ENCODE measurements at regions not wholly inside any gene's neighbourhood (a gene's known extent, or its start where the extent isn't known, plus 50 kb on each side); places are given as distances from the start of the nearest gene placed in this dataset.

DNA sequence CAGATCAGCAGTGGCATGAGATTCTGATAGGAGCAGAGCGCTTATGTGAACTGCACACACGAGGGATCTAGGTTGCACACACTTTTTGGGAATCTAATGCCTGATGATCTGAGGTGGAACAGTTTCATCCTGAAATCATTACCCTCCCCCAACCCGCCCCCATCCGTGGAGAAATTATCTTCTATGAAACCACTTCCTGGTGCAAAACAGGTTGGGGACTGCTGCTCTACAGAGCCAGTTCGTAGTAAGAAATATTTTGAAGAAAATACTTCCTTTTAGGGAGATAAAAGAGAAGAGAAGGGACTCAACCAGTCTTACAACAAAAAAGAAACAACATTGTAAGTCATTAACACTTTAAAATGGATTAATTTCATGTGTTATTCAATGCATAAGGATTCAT is 1308.2 kb downstream of the GATA3 start:
- H3K9me3 ChIP-seq (ENCODE audit: control insufficient read depth, low read depth, low read length): no peaks in the 10 kb centered on the region
- no peak overlapping the region for H3K27ac ChIP-seq (ENCODE audit: control insufficient read depth, insufficient read depth, low read length)
- H4K20me1 ChIP-seq (ENCODE audit: control insufficient read depth, extremely low read depth, insufficient read depth, low read length): no peaks in the 10 kb centered on the region
- H3K36me3 ChIP-seq (ENCODE audit: control insufficient read depth in 2 of 2, extremely low read depth in 1 of 2, insufficient read depth in 2 of 2, low read length in 2 of 2): no peaks in the 10 kb centered on the region
- H3K4me3 ChIP-seq (ENCODE audit: control insufficient read depth in 2 of 3, extremely low read depth in 1 of 3, insufficient read depth in 2 of 3, low read depth in 1 of 3, low read length in 3 of 3): no peak overlapping the region
- DNase-seq (ENCODE audit: low read depth, low spot score) (no peak), FAIRE-seq (no peak)
- no peak overlapping the region for H2AFZ ChIP-seq (ENCODE audit: control insufficient read depth, low read length)
- H3K4me2 ChIP-seq (ENCODE audit: control insufficient read depth, extremely low read depth, insufficient read depth, low read depth, low read length): no peak overlapping the region
- no peaks in the 10 kb centered on the region for H3K27me3 ChIP-seq (ENCODE audit: control insufficient read depth, extremely low read depth, insufficient read depth, low read length)
- H3K9ac ChIP-seq (ENCODE audit: control insufficient read depth, extremely low read depth, insufficient read depth, low read length): no peak overlapping the region
- TF ChIP-seq CTCF (optimal IDR thresholded peaks at IDR 0.05 in 1 of 3, IDR thresholded peaks at IDR 0.05 in 1 of 3, conservative IDR thresholded peaks at IDR 0.05 in 1 of 3; ENCODE audit: extremely low read depth in 1 of 3, insufficient read depth in 2 of 3, low read length in 3 of 3) (no peak), EZH2 (IDR thresholded peaks at IDR 0.05; ENCODE audit: low read length) (no peak)
- H3K9me1 ChIP-seq (ENCODE audit: control insufficient read depth, extremely low read depth, insufficient read depth, low read length): no peaks in the 10 kb centered on the region
- no peaks in the 10 kb centered on the region for H3K79me2 ChIP-seq (ENCODE audit: control insufficient read depth, insufficient read depth, low read length)
- H3K4me1 ChIP-seq (ENCODE audit: control insufficient read depth, extremely low read depth, insufficient read depth, low read length): no peaks in the 10 kb centered on the region
- dilution Hi-C loops (cut with MboI; ENCODE audit: extremely low pct_ligation_motif_present, low sequenced_read_pairs): no loop called here

GRCh38 chr10:9379183-9379582 is 1324.7 kb downstream of the GATA3 start:
- no peaks in the 10 kb centered on the region for H3K4me1 ChIP-seq (ENCODE audit: control insufficient read depth, extremely low read depth, insufficient read depth, low read length)
- DNase-seq (ENCODE audit: low read depth, low spot score) (no peak), FAIRE-seq (no peak)
- H3K9ac ChIP-seq (ENCODE audit: control insufficient read depth, extremely low read depth, insufficient read depth, low read length): no peak overlapping the region
- no peaks in the 10 kb centered on the region for H3K9me3 ChIP-seq (ENCODE audit: control insufficient read depth, low read depth, low read length)
- no peaks in the 10 kb centered on the region for H3K9me1 ChIP-seq (ENCODE audit: control insufficient read depth, extremely low read depth, insufficient read depth, low read length)
- no peaks in the 10 kb centered on the region for H3K79me2 ChIP-seq (ENCODE audit: control insufficient read depth, insufficient read depth, low read length)
- H3K36me3 ChIP-seq (ENCODE audit: control insufficient read depth in 2 of 2, extremely low read depth in 1 of 2, insufficient read depth in 2 of 2, low read length in 2 of 2): no peaks in the 10 kb centered on the region
- H3K27ac ChIP-seq (ENCODE audit: control insufficient read depth, insufficient read depth, low read length): no peak overlapping the region
- H4K20me1 ChIP-seq (ENCODE audit: control insufficient read depth, extremely low read depth, insufficient read depth, low read length): no peaks in the 10 kb centered on the region
- dilution Hi-C loops (cut with MboI; ENCODE audit: extremely low pct_ligation_motif_present, low sequenced_read_pairs): no loop called here
- TF ChIP-seq EZH2 (IDR thresholded peaks at IDR 0.05; ENCODE audit: low read length): no peak
- TF ChIP-seq CTCF (optimal IDR thresholded peaks at IDR 0.05 in 1 of 3, IDR thresholded peaks at IDR 0.05 in 1 of 3, conservative IDR thresholded peaks at IDR 0.05 in 1 of 3; ENCODE audit: extremely low read depth in 1 of 3, insufficient read depth in 2 of 3, low read length in 3 of 3): no peak
- no peak overlapping the region for H3K4me2 ChIP-seq (ENCODE audit: control insufficient read depth, extremely low read depth, insufficient read depth, low read depth, low read length)
- no peak overlapping the region for H3K4me3 ChIP-seq (ENCODE audit: control insufficient read depth in 2 of 3, extremely low read depth in 1 of 3, insufficient read depth in 2 of 3, low read depth in 1 of 3, low read length in 3 of 3)
- H3K27me3 ChIP-seq (ENCODE audit: control insufficient read depth, extremely low read depth, insufficient read depth, low read length): no peaks in the 10 kb centered on the region
- H2AFZ ChIP-seq (ENCODE audit: control insufficient read depth, low read length): no peak overlapping the region
